AG09319 (cell line): ENCODE measurements at regions not wholly inside any gene's neighbourhood (a gene's known extent, or its start where the extent isn't known, plus 50 kb on each side); places are given as distances from the start of the nearest gene placed in this dataset.

ENCODE experiments used
- DNase-seq: peaks from one replicate; pipeline ENCODE4 v3.0.0-alpha.2; 2010; ENCODE audit warnings: low read depth; ENCODE audit errors: extremely low read depth
- TF ChIP-seq, protein P1 (sequence below): IDR thresholded peaks from 2 replicates; pipeline ENCODE4 v1.5.1; 2011; ENCODE audit warnings: low read depth, mild to moderate bottlenecking, inconsistent platforms, low read length, moderate library complexity

DNA sequence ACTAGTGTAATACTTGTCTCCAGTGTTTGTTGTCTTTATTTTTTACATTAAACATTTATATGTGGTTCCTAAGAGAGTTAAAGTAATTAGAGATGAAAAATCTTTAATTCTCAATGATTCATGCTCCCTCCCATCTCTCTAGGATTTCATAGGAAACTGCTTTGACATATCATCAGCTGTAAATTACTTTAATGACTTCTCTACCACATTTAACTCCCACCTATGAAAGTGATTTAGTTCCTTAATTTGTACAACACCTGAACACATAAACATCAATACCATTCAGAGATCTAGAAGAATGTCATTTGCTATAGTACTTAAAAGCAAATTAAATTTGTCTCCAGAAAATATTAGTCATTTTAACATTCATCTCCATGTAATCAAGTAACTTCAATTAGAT, 524.2 kb upstream of the CHAC2 start:
- TF ChIP-seq, protein P1, sequence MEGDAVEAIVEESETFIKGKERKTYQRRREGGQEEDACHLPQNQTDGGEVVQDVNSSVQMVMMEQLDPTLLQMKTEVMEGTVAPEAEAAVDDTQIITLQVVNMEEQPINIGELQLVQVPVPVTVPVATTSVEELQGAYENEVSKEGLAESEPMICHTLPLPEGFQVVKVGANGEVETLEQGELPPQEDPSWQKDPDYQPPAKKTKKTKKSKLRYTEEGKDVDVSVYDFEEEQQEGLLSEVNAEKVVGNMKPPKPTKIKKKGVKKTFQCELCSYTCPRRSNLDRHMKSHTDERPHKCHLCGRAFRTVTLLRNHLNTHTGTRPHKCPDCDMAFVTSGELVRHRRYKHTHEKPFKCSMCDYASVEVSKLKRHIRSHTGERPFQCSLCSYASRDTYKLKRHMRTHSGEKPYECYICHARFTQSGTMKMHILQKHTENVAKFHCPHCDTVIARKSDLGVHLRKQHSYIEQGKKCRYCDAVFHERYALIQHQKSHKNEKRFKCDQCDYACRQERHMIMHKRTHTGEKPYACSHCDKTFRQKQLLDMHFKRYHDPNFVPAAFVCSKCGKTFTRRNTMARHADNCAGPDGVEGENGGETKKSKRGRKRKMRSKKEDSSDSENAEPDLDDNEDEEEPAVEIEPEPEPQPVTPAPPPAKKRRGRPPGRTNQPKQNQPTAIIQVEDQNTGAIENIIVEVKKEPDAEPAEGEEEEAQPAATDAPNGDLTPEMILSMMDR: no peak
- DNase-seq: no peak

DNA sequence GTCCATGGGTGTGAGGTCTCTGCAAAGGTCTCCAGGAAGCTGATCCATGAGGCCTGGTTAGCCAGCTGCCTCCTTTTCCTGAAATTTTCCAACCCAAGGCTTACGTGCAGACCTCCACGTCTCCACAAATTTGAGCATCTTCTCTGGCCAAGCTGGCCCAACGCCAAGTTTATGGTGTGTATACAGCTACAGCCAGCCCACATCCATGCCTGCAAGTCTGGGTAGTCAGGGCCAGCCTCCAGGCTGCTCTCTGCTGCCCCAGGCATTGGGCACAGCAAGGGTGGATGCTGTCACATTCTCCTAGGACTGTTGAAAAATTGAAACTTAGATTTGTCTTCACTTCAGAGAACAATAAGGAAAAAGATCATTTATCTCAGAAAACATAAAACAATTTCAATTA, 525.5 kb upstream of the CHAC2 start:
- DNase-seq: no peak

DNA sequence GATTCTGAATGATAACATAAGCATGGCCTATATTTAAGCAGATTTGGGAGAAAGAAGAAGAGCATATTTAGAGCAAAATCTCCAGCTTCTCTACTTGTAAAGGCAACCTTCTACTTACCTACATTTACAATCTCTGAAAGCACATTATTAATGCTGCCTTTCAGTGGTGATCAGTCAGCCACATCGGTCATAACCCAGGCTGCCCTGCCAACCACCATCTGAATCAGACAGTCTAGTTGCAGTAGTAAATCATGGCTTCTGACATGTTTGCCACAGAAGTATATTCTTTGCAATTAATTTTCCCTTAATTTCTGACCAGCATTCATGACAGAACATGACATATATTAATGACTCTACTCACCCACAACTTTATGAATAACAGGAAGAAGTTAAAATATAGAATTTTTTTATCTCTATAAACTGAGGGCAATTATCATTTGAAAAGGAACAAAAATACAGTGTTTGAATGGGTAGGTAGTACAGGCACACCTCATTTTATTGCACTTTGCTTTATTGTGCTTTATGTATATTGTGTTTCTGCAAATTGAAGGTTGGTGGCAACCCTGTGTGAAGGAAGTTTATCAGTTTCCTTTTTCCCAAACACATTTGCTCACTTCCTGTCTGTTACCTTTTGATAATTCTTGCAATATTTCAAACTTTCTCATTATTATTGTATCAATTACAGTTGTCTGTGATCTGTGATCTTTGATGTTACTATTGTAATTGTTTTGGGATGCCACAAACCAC, 531.6 kb upstream of the CHAC2 start:
- DNase-seq: no peak
- TF ChIP-seq, protein P1: no peak

More for the DNA sequence above, 525.5 kb upstream of the CHAC2 start:
- TF ChIP-seq, protein P1: no peak

DNA sequence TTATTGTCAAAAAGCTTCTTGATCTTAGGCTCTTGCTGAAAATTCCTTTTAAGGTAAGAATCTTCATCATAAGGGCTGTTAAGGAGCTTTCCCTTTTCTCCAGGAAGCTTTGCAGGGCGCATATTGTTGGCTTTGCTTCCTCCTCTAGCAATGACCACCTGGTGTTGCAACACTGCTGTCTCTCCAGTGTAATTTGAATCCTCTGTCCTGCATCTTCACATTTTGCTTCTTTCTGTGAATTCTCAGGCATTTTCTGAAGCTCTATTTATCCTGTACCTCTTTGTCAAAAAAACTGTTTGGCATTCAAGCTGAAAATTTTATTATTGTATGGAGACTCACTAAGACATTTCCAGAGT, 533.1 kb upstream of the CHAC2 start:
- DNase-seq: no peak
- TF ChIP-seq, protein P1: no peak

- DNase-seq: no peak
- TF ChIP-seq, protein P1: no peak
Measured at GRCh38 chr2:53233759-53234547, 533.7 kb upstream of the CHAC2 start.

GRCh38 chr2:53231908-53232307, 535.7 kb upstream of the CHAC2 start:
- TF ChIP-seq, protein P1: no peak
- DNase-seq: no peak

DNA sequence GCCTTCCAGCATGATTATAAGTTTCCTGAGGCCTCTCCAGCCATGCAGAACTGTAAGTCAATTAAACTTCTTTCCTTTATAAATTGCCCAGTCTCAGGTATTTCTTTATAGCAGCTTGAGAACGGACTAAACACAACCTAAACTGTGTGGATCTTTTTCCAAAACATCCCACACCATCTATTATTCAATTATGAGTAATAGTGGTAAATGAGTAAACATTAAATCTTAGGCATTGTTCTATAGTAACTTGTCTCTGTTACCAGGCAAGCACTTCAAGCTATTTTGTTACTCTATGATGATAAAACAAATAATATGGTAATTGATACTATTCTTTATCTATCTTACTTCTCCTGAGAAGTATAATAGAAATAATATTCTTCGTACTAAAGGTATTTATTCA, 536.9 kb upstream of the CHAC2 start:
- no peak for DNase-seq
- TF ChIP-seq, protein P1: no peak
